ENCODE measurements at regions not wholly inside any gene's neighbourhood (a gene's known extent, or its start where the extent isn't known, plus 50 kb on each side); places are given as distances from the start of the nearest gene placed in this dataset.
"Not testable (repeated sequence)": the region's sequence is repeated elsewhere in the genome, so short reads cannot be mapped to it uniquely, and the experiment has no call there.

DNA sequence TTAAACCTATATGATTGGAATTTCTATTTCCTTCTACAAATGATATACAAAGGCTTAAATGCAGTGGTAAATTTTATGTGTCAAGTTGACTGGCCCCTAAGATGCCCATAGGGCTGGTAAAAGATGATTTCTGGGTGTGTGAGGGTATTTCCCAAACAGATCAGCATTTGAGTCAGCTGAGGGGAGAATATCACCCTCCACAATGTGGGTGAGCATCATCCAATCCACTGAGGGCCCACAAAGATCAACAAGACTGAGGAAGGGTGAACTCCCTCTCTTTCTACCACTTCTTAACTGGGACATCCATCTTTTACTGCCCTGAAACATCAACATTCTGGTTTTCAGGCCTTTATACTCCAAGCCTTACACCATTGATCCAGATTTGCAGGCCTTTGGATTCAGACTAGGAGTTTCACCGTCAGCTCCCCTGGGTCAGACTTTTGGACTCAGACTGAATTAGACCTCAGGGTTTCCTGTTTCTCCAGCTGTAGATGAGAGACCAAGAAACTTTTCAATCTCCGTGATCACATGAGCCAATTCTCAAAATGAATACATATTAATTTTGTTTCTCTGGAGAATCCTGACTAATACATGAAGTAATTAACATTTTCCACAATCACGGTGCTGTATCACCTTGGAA, 1020.7 kb upstream of the SLIT2 start:
- DNase-seq (ENCODE audit: low spot score): no peak

DNA sequence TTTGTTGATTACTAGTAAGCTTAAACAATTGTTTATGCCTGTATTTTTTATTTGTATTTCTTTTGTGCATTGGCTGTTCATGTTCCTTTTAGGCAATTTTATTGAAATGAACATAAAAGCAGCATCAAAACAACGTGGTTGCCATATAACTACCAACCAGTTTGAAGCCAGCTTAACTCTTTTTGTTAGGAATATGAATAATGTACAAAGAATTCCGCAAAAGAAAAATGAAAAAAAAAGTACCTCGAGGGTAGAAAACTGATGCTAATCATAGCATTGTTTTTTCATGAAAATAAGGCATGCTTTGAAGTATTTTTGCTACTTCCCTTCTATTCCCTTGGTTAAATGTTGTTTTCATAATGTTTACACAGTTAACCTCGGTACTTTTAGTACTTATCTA, 1024.0 kb upstream of the SLIT2 start:
- DNase-seq (ENCODE audit: low spot score): no peak

DNA sequence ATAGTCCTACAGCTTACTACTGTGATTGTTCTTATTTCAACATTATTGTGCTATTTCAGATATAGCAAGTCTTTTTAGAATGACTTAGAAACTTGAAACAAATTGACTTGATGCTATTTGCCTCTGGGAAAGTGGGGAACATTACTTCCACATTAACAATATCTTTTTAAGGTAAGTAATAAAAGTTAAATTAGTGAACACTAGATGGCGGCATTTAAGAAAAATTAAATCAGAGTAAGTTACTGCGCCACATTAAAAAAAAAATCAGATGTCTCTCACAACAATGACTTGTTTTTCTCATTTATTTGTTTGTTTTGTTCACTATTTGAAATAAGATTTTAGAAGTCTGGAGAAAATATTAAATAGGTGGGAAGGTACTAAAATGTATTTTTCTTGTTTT, 1026.9 kb upstream of the SLIT2 start:
- peak; percentile 5 for DNase-seq (ENCODE audit: low spot score)

DNA sequence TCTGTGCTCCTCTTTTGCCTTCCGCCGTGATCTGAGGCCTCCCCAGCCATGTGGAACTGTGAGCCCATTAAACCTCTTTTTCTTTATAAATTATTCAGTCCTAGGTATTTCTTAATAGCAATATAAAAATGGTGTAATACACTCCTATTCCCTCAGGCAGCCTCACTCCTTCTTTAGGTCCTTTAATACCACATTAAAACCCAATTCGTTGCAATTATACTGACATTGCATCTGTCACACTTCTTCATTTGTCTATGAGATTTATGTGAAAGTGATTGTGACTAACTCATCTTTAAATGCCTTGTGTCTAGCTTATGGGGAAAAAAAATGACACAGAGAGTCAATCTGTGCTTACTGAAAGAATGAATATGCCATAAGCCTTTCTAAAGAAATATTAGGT, 1035.2 kb upstream of the SLIT2 start:
- no peak for DNase-seq (ENCODE audit: low spot score)

DNA sequence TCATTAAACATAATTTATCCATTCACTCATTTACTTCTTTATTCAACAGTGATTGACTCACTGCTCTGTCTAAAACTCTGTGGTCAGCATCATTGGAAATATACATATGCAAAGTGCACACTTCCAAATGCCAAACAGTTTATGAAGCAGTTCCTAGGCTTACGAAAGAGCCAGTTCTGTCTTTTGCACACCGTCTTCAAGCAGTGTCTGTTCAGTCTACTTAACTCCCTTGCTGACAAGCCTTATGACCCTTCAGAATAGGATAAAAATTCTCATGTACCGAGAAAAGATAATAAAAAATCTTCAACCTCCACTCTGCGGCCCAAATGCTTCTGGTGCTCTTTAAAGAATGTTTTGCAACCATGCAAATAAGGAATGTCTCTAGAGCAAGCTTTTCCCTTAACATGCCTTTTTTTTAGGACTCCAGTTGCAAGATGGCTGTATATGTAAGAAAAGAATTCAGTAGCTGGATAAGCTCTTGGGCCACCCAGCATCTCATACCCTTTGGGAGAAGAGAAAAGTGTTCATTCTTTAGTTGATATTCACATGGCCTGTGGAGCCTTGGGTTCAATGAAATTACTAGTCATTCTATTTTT, 1037.0 kb upstream of the SLIT2 start:
- DNase-seq (ENCODE audit: low spot score): no peak

DNA sequence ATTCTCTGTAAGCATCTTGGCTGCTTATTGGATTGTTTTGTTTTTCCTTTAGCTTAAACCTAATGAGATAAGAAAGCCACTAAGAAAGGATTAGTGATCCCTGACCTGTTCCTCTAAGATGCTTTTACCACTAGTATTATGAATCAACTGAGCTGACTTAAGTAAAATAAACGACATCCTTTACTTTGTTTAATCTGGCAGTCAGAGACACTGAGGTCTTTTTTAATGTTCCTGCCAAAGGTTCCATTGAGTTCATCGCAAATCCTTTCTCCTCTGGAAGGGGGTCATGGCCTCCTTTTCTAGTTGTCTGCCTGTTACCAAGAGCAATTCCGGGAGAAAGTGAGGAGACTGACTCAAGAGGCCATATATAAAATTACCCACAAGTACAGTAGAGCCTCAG, 1038.3 kb upstream of the SLIT2 start:
- DNase-seq (ENCODE audit: low spot score): no peak

DNA sequence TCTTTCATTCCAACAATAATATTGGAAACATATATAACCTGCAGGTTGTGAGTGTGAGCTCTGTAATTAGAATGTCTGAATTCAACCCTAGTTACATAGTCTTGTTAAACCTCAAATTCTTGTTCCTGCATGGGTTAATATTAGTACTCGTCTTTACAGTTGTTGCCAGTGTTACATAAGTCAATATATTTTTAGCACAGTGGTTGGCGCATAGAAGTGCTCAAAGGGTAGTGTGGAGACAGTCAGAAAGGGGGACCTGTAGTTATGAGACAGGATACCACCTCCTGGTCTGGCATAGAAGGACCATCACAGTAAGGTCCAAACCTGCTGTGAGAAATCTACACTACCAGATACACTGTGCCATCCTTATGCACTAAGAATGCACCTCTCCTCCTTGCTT, 1045.9 kb upstream of the SLIT2 start:
- no peak for DNase-seq (ENCODE audit: low spot score)

DNA sequence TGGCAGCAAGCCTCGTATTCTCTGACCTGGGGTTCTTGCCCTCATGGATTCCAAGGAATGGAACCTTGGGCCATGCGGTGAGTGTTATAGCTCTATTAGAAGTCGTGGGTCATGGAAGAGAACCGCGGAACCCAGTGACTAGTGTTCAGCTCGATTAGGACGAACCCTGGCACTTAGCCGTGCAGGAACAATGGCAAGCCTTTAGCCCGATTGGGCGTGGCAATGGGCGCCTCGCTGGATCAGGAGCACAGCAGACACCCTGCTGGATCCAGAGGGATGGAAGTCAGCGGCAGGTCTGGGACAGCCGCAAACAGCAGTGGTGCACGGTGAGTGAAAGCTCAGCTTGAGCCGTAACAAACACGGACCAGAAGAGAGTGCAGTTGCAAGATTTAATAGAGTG, 1053.9 kb upstream of the SLIT2 start:
- DNase-seq (ENCODE audit: low spot score): not testable (repeated sequence)

DNA sequence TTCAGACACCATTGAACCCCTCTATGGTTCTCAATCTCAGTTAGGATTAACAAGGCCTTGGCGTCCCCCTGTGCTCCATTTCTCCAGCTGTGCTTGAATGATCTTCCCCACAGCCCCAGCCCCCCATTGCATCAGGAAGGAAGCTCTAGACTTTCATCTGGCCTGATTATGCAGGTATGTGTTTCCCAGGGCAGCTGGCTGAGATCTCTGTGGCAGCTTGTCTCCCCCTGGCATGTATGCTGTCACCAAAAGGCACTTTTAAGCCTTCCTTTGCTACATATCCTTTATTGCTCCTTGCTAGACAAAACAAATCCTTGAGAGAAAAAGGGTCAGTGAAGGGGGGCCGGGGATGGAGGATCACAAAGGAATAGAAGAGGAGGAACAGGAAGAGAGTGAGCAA, 1056.0 kb upstream of the SLIT2 start:
- no peak for DNase-seq (ENCODE audit: low spot score)

DNA sequence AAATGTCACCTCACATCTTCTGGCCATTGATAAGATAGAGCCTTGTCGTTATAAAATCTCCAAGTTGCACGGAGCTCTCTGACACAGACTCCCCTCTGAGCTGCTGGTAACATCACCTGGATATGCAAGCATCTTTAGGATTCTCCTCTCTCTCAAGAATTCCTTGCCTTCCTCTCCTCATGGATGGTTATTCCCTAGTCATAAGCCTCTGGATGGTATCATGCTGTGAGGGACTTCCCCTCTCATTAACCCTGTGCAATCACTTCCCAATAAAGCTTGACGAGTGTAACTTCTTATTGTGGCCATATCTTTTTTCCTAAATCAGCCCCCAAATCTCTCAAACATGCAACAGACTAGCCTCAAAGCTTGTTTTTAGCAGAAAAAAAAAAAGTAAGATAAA, 1057.0 kb upstream of the SLIT2 start:
- DNase-seq (ENCODE audit: low spot score): no peak

DNA sequence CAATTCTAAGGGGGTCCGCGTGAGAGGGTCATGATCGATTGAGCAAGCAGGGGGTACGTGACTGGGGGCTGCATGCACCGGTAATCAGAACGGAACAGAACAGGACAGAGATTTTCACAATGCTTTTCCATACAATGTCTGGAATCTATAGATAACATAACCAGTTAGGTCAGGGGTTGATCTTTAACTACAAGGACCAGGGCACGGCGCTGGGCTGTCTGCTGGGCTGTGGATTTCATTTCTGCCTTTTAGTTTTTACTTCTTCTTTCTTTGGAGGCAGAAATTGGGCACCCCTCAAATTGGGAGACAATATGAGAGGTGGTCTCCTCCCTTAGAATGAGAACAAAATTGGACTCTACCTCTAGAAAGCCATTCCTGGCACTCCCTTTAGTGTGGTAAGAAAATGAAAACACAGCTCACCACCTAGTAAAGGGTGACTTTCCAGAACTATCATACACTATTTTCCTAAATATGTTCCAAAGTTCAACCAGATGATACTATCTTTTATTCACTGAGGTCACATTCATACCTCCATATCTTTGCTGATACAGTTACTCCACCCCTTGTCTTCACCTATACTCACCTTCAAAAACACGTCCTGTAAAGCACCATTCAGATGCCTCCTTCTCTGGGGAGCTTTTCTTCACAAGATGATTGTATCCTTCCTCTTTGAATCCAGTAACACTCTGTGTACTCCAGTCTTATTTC, 1058.3 kb upstream of the SLIT2 start:
- no peak for DNase-seq (ENCODE audit: low spot score)

DNA sequence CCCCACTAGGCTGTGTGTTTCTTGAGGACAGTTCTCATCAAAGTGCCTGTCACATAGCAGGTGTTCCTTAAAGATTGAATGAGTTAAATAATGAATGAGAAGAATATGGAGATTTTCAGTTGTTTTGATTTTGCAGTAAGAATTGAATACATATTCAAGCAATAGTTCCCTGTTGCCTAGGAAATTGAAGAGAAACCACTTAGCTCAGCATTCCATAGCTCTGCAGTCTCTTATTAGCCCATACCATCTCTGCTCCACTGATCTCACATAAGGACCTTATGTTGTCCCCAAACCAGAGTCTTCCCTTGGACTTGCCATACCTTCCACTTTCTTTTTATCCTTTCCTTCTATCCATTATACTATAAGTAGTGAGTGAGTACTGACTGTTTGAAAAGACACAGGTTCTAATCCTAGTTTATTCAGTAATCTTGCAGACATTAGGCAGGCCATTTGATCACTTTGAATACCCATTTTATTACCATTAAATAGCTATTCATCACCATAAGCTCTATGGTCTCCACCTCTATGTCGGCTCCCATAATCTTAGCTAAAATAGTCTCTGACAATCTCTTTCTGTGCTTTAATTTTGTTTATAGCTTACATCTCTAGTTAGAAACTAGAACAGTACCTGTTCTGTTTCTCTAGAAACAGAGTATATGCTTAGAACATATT, 1059.6 kb upstream of the SLIT2 start:
- no peak for DNase-seq (ENCODE audit: low spot score)

DNA sequence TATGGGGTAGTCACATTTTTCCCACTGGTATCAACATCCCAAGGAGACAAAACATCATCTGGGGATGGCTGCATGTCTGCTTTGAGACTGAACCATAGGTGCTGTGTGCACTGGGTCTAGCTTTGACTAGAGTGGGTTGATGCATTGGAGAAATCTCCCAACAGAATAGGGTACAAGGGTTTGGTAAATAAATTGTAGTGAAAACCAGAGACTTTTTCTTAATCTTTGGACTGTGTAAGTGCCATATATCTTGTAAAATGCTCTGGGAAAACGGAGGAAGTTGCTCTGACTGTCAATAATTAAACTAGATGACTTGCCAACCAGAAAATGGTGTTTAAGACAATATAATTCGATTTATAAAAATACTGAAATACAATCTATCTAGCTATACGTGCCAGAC, 1064.0 kb upstream of the SLIT2 start:
- no peak for DNase-seq (ENCODE audit: low spot score)

DNA sequence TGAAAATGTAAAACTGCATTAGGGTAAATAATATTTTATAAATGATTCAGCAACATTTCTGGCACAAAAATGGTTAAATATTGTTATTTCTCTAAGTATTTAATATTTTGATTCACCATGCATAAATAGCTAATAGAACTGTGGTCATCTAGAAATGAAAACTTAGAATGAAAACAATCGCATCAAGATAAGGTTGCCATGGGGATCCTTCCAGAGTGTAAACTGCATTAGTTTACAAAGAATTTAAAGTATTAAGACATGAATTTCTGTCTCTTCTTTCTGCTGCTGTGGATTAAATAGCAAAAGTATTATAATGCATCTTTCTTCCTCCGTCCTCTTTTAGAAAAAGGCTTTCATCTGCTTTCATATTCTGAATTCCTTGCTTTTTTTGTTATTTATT, 1064.6 kb upstream of the SLIT2 start:
- no peak for DNase-seq (ENCODE audit: low spot score)

DNA sequence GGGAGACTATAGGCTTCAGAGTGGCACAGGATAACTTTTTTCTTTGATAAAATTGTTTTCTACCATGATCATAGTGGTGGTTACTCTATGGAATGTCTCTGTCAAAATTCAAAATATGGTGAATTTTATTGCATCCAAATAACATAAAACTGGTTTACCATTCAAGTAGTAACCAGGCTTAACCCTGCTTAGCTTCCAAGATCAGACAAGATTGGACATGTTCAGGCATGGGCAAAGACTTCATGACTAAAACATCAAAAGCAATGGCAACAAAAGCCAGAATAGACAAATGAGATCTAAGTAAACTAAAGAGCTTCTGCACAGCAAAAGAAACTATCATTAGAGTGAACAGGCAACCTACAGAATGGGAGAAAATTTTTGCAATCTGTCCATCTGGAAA, 1070.1 kb upstream of the SLIT2 start:
- not testable (repeated sequence) for DNase-seq (ENCODE audit: low spot score)

DNA sequence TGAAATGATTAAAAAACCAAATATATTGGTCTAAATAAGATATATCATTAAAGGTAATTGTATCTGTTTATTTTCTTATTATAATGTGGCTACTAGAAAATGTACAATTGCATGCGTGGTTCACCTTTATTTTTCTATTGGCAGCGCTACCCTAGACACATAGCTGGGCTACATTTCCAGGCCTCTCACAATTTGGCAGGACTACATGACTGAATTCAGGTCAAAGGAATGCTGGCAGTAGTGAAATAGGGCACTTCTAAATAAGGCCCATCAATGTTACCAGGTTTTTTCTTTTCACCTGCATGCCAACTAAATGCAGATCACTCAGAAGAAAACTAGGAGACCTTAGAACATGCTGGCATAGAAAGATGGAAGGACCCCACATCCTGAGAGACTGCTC, 1072.9 kb upstream of the SLIT2 start:
- DNase-seq (ENCODE audit: low spot score): no peak

DNA sequence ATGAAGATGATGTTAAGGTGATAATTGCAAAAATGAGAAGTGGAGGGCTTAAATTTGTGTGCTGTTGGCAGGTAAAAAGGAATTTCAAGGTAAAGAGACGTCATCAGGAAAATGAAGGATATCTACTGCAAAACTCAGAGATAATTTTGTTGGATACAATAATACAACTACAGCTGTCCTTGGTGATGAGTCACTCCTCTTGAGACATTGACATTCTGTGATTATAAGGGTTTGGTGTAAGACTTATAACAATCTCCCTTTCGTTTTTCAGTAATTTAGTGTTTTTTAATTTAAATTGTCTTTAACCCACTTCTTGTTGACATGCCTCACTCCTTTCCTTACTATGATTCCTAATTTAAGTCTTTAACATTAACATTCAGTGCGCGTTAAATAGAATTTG, 1074.1 kb upstream of the SLIT2 start:
- no peak for DNase-seq (ENCODE audit: low spot score)

DNA sequence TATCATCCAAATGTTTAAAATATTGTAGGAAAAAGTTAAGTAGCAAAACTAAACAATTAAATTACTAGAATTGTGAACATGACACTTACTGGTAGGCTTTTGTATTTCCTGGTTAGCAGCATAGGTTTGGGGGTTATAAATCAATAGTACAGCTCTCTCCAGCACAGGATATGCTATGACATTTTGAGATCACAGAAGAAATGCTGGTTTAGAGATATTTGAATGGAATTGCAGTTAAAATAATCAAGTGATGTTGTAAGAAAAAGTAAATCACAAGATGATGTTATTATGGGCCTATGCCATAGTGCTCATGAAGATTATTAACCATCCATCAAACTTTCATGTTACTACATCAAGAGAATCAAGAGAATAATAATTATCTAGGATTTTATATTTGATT, 1079.9 kb upstream of the SLIT2 start:
- no peak for DNase-seq (ENCODE audit: low spot score)

DNA sequence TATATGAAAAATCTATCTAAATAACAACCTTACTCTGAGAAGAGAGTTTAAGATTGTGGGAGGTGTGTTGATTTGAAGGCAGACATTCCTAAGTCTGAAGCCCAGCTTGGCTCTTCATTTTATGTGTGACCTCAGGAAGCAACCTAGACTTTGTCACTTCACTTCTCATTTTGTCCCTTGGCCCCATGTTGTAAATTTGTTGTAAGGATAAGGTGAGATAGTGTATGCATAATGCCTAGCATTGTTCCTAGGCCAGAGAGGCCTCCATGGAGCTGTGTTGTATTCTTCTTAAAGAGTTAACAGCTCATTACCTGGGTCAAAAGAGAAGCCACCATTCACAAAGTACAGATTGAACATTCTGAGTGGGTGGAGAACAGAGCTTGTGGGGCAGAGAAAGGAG, 1084.4 kb upstream of the SLIT2 start:
- no peak for DNase-seq (ENCODE audit: low spot score)

DNA sequence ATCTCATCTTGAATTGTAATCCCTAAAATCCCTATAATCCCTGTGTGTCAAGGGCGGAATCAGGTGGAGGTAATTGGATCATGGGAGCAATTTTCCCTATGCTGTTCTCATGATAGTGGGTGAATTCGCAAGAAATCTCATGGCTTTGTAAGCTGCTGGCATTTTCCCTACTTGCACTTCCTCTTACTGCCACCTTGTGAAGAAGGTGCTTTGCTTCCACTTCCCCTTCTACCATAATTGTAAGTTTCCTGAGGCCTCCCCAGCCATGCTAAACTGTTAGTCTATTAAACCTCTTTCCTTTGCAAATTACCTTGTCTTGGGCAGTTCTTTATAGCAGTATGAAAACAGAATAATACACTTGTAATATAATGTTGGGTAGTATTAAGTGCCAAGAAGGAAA, 1087.4 kb upstream of the SLIT2 start:
- DNase-seq (ENCODE audit: low spot score): no peak

DNA sequence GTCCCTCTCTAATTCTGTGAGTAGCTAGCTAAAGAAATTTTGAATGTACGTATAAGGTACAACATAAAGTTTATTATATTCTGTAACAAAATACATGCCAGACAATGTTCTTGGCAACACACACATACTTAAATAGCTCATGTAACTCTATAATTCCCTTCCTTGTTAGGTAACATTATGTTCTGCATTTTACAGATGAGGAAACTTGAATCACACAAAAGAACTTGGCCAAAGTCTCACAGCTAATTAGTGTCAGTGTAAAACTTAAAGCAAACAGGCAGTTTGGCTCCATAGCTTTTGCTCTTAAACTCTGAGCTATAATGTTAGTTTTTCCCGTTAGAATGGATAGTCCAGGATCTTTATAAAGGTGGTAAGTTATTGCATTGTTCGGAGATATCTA, 1091.8 kb upstream of the SLIT2 start:
- no peak for DNase-seq (ENCODE audit: low spot score)

DNA sequence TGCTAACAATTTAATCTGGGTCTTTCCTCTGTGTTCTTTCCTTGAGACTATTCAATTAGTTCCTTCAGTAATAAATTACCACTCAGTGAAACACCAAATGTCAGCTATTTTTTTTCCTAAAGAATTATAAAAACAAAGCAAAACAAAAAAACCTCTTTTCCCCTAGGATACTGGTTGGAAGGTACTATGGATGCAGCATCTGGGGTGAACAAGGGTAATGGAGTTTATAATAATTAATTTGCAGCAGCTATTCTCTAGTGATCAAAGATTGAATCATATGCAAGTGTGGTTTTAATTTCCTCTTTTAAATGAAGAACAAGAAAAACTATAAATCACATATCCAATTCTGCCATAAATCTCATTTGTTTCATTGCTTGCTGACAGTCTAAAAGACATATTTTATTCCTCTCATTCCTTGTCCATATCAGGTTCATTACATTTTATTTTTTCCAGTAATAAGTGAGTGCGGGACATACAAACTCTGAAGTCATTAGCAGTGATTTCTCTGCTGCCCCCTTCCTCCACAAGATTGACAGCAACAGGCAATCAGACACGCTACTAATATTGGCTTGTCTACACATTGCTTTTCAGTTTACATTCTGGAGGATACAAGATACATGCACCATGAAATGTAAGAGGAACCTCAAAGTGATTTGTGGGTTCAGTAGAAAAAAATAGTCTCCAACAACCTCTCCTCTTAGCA, 1093.4 kb upstream of the SLIT2 start:
- no peak for DNase-seq (ENCODE audit: low spot score)

DNA sequence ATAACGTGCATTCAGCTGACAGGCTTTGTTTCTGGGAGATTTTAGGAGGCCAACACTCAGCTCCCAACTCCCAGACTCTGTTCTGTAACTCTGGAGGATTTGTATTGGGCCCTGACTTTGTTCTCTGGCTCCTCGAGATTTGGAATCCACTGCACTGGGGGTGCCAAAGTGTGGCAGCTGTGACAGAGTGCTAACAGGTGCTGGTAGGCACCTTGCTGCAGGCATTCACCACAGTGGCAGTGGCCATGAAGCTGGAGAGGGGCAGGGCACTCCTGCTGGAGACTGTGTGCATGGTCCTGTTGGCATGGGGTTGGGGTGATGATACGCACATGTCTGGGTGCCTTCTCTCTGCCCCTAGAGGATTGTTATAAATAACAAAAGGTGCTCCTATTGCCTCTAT, 1094.9 kb upstream of the SLIT2 start:
- no peak for DNase-seq (ENCODE audit: low spot score)
